HG02763 (cell line): ENCODE measurements at regions not wholly inside any gene's neighbourhood (a gene's known extent, or its start where the extent isn't known, plus 50 kb on each side); places are given as distances from the start of the nearest gene placed in this dataset.
"Not testable (repeated sequence)": the region's sequence is repeated elsewhere in the genome, so short reads cannot be mapped to it uniquely, and the experiment has no call there.

Experiments
- ATAC-seq: cut with Tn5 transposase; IDR thresholded peaks from one replicate; pipeline ENCODE4 v1.9.1; 2021; ENCODE audit warnings: mild to moderate bottlenecking, moderate library complexity; ENCODE audit not compliant: unreplicated experiment

DNA sequence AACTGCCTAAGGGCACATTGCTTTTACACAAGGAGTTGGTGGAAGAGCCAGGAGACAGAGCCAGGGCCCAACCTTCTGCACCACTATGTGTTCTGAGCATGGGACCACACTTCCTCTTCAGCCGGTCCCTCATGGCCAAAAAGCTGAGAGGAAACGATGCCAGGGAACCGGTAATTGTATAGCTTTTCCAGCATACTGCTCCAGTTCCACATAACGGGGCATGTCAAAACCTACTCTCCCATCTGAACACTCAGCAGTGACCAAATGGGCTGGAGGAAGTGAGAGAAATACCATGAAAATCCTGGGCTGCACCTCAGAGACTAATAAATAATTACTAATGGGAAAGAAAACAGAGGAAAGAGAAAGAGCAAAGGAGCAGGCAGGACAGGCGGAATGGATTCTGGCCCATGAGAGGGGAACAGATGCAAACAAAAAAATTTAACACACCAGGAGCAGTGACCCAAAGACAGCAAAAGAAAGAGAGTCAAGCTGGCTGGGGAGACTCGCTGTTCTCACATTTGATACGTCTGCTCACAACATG, 52.0 kb upstream of the BMP2 start:
- no peak for ATAC-seq

DNA sequence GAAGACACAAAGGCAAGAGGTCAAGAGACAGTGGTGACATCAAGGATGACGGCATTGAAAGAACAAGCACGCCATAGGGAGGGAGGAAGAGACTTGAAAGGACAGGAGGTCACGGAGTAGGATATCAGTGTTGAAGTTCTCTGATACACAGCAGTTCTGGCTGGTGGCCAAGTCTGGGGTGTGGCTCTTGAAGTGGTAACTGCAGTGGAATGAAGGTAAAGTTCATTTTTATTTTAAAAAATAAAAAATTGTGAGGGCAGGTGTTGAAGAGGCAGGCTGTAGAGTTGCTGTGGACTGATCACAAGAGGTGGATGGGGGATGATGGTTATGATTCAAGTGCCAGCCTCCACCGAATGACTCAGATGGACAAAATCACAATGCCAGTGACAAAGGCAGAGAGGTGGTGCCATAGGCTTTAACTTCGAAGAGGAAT, 53.2 kb upstream of the BMP2 start:
- ATAC-seq = no peak

DNA sequence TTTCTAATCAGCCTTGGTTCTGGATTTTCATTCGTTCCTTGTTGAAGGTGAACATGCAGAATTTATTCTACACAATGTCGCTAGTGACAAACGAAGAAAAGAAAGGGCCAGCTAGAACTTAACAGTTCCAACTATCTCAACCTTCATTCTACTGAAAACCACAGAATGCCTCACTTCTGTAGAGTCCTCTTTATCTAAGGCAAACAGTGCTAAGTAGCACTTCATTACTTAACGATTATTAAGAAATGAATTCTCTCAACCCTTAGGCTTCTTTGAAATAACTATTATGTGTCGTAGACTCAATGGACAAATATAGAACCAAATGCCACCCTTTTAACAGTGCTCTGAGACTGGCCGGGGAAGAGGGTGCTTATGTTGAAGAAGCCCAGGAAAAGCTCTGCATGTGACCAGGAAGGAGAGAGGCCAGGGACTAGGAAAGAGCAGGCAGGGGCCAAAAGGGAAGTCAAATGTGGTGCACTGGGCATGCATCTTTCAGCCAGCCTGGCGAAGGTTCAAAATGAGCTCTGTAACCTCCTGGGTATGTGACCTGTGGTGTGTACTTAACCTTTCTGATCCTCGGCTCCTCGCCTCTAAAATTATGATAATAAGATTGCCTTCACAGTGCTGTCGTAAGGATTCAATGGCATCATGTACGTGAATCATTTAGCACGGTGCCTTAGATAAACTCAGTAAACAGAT, 55.4 kb upstream of the BMP2 start:
- no peak for ATAC-seq

DNA sequence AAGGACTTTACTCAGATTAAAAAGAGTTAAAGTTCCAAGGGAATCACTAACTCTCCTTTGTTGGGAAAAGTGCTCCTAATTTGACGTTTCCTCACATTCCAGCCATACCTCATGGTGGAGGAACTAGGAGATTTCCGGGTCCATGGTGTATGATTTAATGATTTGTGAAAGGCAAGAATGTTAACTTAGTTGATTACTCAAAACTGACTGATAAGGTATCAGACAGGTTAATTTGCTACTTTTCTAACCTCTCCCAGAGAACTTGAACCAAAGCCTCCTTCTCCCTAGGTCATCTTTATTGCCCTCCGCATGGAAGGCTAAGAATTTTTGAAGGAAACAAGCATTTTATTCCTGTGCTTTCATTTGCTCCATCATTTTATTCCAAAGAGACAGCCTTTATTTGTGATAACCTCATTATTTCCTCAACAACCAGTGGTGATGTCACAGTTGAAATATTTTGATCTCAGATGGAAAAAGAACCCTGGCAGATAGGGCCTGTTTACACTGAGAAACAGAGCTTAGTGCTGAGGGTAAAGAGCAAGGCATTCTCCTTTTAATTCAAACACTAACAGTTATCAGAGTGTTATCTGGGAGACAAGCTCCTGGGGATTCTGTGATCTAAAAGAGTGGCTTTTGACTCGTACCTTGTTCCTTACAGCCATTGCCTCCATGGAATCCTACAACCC, 57.4 kb upstream of the BMP2 start:
- no peak for ATAC-seq

DNA sequence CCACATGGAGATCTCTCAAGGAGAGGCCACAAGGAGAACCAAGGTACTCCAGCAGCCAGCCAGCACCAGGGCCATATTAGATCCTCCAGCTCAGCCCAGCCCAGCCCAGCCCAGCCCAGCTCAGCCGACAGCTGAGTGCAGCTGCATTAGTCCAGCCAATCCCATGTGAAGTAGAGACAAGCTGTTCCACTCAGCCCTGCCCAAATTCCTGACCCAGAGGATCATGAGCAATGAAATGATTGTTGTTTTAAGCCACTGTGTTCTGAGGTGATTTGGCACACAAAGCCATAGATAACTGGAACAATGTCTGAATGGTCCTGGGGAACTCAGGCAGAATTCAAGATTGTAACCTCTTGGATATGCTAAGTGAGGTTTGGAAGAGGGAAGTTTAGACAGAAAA, 59.5 kb upstream of the BMP2 start:
- ATAC-seq = no peak

DNA sequence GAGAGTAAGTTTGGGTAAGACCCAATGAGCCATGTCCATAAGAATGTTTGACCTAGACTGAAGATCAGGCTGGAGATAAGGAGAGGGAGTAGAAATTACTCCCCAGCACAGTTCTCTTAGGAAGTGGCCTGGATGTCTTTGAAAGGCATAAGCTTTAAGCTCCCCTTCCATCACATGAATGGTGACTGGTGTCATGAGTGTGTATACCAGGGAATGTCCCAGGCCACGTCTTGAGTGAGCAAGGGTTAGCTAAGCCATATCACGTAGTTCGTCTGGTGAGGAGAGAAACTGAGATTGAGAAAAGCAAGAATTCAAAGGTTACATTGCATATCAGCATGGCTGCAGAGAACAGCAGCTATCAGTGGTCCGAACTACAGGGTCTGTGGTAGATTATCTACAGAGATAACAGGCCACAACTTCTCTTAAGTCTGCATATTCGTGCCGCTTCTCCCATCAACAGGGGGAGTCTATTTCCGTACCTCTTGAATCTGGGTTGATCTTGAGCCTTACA, 60.1 kb upstream of the BMP2 start:
- ATAC-seq = no peak

DNA sequence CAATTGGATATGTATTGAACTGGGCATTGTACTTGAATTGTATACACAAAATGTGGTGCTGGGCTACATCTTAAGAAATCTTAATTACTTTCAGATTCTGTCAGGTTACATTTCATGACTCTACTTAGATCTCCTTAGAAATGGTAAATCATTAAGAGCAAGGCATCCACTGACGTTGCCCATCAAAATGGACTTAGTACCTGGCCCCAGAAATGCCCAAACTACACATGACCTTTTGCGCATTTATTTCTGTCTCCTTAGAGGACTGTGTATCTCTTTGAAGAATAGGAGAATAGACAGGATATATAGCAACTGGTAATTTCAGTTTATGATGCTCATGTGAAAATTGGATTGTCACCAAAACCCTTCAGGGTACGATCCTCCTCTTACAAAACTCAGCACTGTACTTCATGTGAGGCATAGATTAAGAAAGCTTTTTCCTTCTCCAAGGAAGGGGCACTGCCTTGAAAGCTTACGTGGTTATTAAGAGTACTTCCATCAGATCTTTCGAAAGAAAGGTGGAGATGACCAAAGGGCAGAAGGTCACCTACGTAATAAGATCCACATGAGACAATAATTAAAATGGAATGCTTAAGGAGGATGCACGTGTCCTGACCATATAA, 61.4 kb upstream of the BMP2 start:
- ATAC-seq = no peak

DNA sequence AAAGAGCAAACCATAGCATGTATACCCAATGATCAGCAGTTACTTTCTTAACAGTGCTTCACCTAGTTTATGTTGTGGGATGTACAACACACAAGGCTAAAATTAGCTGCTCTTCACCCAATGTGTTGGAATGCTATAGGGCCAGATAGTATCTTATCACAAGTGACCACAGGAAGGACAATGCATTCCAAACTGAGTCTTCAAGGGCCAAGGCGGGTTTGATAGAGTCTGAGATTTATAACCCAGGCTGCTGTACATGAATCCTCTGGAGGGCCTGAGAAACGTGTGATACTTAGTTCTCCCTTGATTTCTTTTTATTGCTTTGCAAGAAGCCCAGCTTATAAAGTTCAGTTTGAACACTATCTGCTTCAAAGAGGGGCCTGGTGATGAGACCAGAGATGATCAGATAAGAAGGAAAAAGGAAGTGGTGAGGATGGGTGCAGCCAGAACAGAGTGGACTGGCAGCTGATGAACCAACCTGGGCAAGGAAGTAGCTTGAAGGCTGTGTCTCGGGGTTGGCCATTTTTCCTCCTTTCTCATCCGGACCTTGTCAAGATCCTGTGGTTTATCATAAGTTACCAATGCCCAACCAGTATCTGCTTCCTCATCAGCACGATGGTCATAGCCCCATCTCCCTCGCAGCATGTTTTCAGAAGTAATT, 62.2 kb upstream of the BMP2 start:
- ATAC-seq = no peak

DNA sequence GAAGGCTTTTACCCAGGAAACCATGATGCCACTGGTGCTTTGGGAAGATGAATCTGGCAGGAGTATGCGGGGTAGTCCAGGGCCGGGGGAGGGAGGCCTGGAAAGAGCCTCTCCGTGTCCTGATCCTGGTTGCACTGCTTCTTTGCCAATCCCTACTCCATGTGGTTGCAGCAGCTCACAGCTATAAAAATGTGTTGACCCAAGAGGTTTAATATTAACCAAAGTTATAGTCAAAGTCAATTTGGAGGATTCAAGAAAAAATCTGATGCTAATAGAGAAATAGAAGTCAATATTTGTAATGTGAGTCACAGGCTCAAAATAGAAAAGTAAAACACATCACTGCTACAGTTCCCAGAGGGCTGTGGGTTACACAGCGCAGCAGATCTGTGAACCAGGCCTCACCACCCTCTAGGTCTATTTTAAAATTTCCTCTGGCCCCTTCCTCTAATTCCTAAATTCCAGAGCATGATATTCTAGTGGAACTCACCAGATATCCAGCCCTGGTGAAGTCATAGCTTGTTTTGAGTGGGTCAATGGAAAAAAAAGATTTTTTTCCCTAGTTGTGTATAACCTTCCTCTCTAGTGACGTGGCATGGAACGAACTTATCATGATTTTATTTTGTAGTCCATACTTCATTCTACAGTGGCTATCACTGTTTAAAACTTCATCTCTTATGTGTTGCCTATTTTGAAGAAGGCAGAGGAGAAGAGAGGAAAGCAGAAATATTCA, 63.2 kb upstream of the BMP2 start:
- no peak for ATAC-seq

DNA sequence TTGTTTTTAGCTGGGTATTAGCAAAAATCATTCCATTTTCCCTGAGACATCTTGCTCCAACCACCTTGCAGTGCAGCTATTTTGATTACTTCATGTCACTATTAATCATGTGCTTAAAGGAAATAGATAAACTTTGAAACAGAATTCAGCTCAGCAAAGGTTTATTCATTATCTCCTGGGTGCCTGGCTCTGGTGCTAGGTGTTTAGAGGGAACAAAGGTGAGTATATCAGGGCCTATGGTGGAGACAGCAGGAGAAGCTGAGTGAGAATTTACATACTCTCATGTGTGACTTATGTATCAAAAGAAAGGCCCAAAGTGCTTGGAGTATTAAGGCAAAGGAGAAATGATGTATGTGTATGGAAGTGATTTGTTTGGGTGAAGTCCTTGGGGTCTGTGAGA, 63.8 kb upstream of the BMP2 start:
- no peak for ATAC-seq

DNA sequence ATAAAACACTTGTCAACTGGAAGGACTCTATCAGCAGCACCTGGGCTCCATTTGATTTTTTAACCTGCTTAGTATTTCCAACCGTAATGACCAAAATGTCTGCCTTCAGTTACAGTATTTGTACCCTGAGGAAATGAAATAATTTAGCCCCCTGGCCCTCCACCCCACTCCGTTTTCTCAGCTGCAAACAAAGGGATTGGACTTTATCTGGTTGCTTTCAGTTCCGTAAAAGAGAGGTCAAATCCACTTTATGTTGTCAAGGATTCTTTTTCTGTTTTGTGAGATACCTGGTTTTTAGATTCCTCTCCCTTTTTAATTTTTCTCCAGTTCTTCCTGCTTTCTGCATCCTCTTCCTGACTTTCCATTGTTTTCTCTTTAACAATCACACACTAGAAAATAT, 64.4 kb upstream of the BMP2 start:
- no peak for ATAC-seq

DNA sequence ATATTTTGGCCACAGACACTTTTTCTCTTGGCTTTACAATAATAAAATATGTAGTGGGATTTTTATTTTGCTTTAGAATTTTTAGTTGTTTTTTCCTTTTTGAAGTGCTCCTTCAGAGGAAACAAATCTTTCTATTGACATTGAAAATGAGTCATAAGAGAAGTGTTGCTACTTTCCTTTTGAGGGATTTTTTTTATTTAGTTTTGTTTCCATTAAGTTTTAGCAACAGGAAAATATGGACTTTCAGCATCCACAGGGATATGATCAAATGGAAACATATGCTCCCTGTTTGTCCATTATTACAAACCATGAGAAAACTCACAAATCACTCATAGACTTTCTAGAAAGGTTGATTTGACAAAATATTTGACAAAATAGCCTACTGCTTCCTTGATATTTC, 65.3 kb upstream of the BMP2 start:
- no peak for ATAC-seq

DNA sequence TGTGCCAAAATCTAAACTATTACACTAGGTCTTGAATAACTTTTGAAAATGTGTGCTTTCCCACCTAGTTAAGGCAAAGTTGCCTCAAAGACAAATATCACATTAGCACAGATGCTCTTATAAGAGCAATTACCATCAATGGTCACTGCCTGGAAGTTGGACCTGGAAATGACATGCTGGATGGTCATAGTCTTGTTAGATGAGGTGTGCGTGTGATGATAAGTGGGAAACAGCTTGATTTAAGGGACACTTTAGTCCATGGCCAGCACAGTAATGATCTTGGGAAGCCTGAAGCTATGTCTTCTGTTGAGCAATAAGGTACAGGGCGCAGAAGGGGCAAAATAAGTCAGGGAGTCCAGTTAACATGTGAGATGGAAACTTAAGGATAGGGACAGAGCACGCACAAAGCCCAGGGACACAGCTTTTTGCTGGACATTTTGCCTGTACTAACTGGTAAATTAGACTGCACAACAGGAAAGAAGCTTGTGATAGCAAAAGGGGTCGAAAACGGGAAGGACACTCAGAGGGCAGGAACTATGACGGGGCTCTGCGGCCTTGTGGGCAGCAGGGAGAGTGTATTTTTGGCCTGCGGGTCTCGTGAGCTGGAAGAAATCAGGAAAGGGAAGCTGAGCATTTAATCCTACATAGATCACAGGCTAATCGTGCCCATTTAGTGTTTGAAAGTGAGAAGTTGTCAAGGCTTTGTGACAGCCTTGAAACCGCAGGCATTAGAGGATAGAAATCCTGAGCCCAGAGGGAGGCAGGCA, 66.7 kb upstream of the BMP2 start:
- no peak for ATAC-seq

DNA sequence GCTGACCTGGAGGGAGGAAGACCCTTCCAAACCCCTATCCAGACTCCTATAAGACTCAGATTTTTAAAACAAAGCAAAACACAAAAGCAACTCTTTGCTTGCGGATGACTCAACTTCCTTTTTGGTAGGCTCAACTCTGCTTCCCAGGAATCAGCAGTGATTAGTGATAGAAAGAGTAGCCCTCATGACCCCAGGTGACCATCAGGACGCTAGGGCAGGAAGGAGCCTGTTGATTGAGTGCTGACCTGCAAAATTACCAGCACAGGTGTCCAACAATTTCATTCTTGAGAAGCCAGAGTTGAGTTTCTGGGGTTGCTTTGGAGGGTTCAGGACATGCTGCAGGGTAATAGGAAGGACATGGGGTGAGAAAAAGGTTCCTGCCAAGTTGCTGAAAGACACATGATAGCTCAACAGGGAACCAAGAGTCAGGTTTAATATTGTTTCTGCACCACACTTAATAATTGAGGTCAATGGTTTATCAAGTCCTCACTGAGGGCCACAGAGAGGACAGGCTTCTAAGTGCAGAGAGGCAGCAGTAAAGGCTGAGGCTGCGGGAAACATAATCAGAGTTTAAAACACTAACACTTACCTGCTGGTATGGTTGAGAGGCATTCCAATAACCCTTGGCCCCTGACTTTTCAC, 67.4 kb upstream of the BMP2 start:
- ATAC-seq = no peak

DNA sequence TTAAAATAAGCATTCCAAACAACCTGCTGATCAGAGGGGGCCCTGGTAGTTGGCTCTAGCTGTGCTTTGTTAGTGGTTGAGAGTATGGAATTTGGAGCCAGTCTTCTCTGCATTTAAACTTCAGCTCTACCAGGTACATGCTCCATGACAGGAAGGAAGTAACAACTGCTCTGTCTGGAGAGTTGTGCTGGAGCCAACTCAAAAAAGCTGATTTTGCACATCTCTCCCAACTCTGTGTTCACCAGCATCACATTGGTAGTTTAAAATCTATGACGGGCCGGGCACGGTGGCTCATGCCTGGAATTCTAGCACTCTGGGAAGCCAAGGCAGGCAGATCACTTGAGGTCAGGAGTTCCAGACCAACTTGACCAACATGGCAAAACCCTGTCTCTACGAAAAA, 68.8 kb upstream of the BMP2 start:
- no peak for ATAC-seq

DNA sequence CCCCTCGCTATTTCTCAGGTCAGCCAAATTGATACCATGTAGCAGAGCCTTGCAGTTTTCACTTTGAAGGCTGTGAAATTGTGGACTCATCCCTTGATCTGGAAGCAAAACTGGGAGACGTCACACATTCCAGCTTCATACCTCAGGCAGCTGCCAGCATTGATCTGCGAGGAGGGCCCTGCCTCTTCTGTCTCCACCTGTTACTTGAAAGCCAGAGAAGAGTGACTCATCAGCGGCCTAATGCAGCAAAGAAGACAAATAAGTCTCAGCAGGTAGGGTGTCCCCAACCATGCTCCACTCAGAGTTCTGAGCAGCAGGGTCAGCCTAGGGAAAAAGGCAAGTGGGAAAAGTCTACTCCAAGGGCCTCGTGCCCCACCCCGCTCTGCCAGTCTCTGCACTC, 69.4 kb upstream of the BMP2 start:
- ATAC-seq = no peak

DNA sequence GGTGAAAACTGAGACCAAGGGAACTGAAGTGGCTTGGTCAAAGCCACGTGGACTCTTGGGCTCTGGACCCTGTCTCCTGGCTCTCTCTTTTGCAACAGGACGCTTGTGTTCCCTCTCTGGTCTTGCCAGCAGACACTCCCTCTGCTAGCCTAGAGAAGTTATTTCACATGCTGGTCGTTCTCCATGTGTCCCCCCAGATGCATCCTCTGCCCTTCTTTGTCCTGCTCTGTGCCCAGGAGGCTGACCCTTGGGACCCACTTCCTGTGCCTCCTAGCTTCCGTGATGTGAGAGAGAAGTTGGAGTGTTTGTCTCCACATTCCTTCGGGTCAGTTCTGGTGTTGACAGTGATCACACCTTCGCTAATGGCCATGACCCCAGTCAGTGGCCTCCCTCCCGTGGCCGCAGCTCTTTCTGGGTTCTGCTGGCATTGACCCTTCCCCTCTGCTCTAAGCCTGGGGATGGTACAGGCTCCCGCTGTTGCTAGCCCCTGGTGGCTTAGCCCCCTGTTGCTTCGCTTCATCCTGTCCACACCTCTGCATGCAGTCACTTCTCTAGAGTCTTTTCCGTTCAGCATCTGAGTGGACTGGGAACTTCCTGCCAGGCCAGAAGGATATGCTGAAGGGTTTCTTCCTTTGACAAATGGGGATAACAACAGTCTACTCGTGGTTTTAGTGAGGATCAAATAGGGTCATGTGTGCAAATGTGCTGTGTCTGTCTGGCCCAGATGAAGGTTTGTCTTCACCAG, 70.1 kb upstream of the BMP2 start:
- ATAC-seq = no peak

DNA sequence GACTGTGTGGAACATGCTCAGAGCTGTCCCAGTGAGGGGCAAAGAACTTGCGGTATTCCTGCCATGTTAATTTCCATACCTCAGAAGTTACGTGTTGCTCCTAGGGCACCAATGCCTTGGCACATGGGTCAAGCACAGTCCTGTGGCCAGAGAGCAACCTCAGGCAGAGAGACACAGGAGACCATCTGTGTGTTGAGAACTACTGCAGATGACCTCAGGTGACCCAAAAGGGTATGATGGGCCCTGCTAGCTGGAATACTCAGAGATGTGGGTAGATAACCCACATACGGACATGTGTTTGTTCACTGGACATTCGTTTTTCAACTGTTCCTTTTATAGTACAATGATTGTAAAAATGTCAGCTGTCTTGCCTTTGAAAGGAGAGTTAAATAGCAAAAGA, 71.5 kb upstream of the BMP2 start:
- no peak for ATAC-seq

DNA sequence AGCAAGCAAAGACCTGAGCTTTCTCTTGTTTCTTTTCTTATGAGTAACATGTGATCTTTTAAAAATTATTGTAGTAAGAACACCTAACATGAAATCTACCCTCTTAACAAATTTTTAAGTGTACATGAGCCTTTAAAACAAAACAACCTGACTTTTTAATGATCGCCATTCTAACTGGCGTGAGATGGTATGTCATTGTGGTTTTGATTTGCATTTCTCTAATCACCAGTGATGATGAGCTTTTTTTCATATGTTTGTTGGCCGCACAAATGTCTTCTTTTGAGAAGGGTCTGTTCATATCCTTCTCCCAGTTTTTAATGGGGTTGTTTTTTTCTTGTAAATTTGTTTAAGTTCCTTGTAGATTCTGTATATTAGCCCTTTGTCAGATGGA, 73.7 kb upstream of the BMP2 start:
- not testable (repeated sequence) for ATAC-seq
